HEK293 (cell line): ENCODE measurements at regions not wholly inside any gene's neighbourhood (a gene's known extent, or its start where the extent isn't known, plus 50 kb on each side); places are given as distances from the start of the nearest gene placed in this dataset.

Experiments
- TF ChIP-seq, protein P1 (sequence below): fragments of 450-650 bp; formaldehyde crosslinking; IDR thresholded peaks from 2 replicates; pipeline ENCODE4 v1.5.1; 2016; ENCODE audit warnings: missing biosample characterization, missing genetic modification characterization
- TF ChIP-seq, protein P2 (sequence below): fragments of 450-650 bp; formaldehyde crosslinking; IDR thresholded peaks from 2 replicates; pipeline ENCODE4 v1.5.1; 2016; ENCODE audit warnings: missing biosample characterization, missing genetic modification characterization

- TF ChIP-seq, protein P1, sequence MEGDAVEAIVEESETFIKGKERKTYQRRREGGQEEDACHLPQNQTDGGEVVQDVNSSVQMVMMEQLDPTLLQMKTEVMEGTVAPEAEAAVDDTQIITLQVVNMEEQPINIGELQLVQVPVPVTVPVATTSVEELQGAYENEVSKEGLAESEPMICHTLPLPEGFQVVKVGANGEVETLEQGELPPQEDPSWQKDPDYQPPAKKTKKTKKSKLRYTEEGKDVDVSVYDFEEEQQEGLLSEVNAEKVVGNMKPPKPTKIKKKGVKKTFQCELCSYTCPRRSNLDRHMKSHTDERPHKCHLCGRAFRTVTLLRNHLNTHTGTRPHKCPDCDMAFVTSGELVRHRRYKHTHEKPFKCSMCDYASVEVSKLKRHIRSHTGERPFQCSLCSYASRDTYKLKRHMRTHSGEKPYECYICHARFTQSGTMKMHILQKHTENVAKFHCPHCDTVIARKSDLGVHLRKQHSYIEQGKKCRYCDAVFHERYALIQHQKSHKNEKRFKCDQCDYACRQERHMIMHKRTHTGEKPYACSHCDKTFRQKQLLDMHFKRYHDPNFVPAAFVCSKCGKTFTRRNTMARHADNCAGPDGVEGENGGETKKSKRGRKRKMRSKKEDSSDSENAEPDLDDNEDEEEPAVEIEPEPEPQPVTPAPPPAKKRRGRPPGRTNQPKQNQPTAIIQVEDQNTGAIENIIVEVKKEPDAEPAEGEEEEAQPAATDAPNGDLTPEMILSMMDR = no peak
- TF ChIP-seq, protein P2, sequence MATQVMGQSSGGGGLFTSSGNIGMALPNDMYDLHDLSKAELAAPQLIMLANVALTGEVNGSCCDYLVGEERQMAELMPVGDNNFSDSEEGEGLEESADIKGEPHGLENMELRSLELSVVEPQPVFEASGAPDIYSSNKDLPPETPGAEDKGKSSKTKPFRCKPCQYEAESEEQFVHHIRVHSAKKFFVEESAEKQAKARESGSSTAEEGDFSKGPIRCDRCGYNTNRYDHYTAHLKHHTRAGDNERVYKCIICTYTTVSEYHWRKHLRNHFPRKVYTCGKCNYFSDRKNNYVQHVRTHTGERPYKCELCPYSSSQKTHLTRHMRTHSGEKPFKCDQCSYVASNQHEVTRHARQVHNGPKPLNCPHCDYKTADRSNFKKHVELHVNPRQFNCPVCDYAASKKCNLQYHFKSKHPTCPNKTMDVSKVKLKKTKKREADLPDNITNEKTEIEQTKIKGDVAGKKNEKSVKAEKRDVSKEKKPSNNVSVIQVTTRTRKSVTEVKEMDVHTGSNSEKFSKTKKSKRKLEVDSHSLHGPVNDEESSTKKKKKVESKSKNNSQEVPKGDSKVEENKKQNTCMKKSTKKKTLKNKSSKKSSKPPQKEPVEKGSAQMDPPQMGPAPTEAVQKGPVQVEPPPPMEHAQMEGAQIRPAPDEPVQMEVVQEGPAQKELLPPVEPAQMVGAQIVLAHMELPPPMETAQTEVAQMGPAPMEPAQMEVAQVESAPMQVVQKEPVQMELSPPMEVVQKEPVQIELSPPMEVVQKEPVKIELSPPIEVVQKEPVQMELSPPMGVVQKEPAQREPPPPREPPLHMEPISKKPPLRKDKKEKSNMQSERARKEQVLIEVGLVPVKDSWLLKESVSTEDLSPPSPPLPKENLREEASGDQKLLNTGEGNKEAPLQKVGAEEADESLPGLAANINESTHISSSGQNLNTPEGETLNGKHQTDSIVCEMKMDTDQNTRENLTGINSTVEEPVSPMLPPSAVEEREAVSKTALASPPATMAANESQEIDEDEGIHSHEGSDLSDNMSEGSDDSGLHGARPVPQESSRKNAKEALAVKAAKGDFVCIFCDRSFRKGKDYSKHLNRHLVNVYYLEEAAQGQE (tag by site-specific recombination) = no peak
Observed at GRCh38 chr2:200148366-200148765, 158.1 kb upstream of the SPATS2L start.
